LNCaP clone FGC (cell line): ENCODE measurements at regions not wholly inside any gene's neighbourhood (a gene's known extent, or its start where the extent isn't known, plus 50 kb on each side); places are given as distances from the start of the nearest gene placed in this dataset.

Source experiments
- DNase-seq: peaks from one replicate; pipeline ENCODE4 v3.0.0-alpha.2; 2011; ENCODE audit warnings: low read depth
- H3K4me3 ChIP-seq: 2 replicates; pipeline ENCODE4 v1.5.1; 2011; ENCODE audit warnings: mild to moderate bottlenecking, low read depth, low read length, control low read depth
- TF ChIP-seq, protein P1 (sequence below): IDR thresholded peaks from 2 replicates; pipeline ENCODE4 v1.5.1; 2012; ENCODE audit warnings: mild to moderate bottlenecking; ENCODE audit not compliant: control insufficient read depth, insufficient read depth; ENCODE audit errors: extremely low read depth

DNA sequence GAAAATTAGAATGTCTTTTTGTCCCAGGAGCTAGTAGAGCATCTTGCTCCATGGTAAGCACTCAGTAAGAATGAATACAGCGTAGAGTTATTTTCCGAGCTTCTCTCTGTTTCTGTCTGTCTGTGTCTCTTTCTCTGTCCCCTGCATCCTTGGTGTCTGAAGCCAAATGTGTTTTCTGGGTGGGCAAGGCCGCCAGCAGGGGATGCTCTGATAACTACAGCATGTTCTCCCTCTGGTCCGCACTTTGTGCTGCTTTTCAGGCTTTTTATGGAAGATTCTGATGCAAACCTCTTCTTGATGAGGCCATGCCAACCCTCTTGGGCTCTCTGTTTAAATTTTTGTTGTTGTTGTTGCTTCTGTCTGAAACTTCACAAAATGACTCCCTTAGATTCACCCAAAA, 142.8 kb upstream of the UBL3 start:
- TF ChIP-seq, protein P1, sequence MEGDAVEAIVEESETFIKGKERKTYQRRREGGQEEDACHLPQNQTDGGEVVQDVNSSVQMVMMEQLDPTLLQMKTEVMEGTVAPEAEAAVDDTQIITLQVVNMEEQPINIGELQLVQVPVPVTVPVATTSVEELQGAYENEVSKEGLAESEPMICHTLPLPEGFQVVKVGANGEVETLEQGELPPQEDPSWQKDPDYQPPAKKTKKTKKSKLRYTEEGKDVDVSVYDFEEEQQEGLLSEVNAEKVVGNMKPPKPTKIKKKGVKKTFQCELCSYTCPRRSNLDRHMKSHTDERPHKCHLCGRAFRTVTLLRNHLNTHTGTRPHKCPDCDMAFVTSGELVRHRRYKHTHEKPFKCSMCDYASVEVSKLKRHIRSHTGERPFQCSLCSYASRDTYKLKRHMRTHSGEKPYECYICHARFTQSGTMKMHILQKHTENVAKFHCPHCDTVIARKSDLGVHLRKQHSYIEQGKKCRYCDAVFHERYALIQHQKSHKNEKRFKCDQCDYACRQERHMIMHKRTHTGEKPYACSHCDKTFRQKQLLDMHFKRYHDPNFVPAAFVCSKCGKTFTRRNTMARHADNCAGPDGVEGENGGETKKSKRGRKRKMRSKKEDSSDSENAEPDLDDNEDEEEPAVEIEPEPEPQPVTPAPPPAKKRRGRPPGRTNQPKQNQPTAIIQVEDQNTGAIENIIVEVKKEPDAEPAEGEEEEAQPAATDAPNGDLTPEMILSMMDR = no peak
- no peak for DNase-seq
- no peak overlapping the region for H3K4me3 ChIP-seq

- H3K4me3 ChIP-seq = no peak overlapping the region
- DNase-seq = no peak
- TF ChIP-seq, protein P1 = no peak
These were observed 140.9 kb upstream of the UBL3 start for GRCh38 chr13:29991343-29991742.

- no peak for DNase-seq
- H3K4me3 ChIP-seq = no peak overlapping the region
- TF ChIP-seq, protein P1 = no peak
These were observed 136.9 kb upstream of the UBL3 start for GRCh38 chr13:29987340-29987739.

DNA sequence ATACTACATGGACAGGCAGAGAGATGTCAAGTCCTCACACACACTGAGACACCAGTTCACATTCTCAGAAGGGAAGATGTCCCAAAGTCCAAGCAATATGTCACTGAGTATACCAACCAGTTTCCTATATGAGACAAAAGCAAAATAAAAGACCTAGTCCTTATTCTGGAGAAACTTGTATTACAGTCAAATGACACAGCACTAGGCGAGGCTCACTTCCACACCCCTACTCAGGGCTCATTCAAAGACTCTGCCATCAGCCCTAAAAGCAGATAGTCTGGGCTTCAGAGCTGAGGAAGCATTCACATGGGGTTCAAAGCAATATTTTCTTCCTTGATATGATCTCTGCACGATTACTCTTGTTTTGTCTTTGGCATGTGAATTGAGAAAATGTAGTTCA, 129.9 kb upstream of the UBL3 start:
- TF ChIP-seq, protein P1 = no peak
- no peak for DNase-seq
- H3K4me3 ChIP-seq = no peak overlapping the region

- no peak for DNase-seq
- TF ChIP-seq, protein P1 = no peak
- no peak overlapping the region for H3K4me3 ChIP-seq
These were observed 127.8 kb upstream of the UBL3 start for GRCh38 chr13:29978211-29978610.

GRCh38 chr13:29977476-29978120, 127.2 kb upstream of the UBL3 start:
- no peak for DNase-seq
- TF ChIP-seq, protein P1 = no peak
- no peak overlapping the region for H3K4me3 ChIP-seq

- TF ChIP-seq, protein P1 = no peak
- H3K4me3 ChIP-seq = no peak overlapping the region
- no peak for DNase-seq
These were observed 126.1 kb upstream of the UBL3 start for GRCh38 chr13:29976535-29976934.
